ENCODE measurements at regions not wholly inside any gene's neighbourhood (a gene's known extent, or its start where the extent isn't known, plus 50 kb on each side); places are given as distances from the start of the nearest gene placed in this dataset.

GRCh38 chr15:95162069-95162468 lies 930.7 kb downstream of the MCTP2 start:
- Histone ChIP-seq H3K27me3 (replicated peaks; ENCODE audit: insufficient read depth, low read length) (no peaks in the 10 kb centered on the region), H3K27ac (ENCODE audit: low read length) (no peak overlapping the region), H3K36me3 (replicated peaks; ENCODE audit: insufficient read depth, low read length) (no peaks in the 10 kb centered on the region), H3K9me2 (replicated peaks; ENCODE audit: insufficient read depth, low read length) (no peaks in the 10 kb centered on the region), H2AFZ (ENCODE audit: low read length) (no peak overlapping the region), H3K9me3 (replicated peaks; ENCODE audit: insufficient read depth, low read length) (no peaks in the 10 kb centered on the region), H3K4me2 (ENCODE audit: low read depth, low read length) (no peak overlapping the region), H3K79me2 (ENCODE audit: low read length) (no peaks in the 10 kb centered on the region), H4K20me1 (ENCODE audit: insufficient read depth, low read length) (no peaks in the 10 kb centered on the region), H3K4me3 (ENCODE audit: low read length) (no peak overlapping the region), H3F3A (ENCODE audit: insufficient read depth, low read length) (no peaks in the 10 kb centered on the region), H3K4me1 (ENCODE audit: low read length) (no peaks in the 10 kb centered on the region), H3K9ac (ENCODE audit: low read length) (no peak overlapping the region)
- TF ChIP-seq EZH2 (optimal IDR thresholded peaks at IDR 0.05; ENCODE audit: low read depth, low read length) (no peak), EZH2phosphoT487 (IDR thresholded peaks at IDR 0.05; ENCODE audit: low read length) (no peak), CTCF (IDR thresholded peaks at IDR 0.05; ENCODE audit: low read length) (no peak)
- DNase-seq, result no peak

- DNase-seq, result no peak
- H4K20me1 ChIP-seq (ENCODE audit: insufficient read depth, low read length), result no peaks in the 10 kb centered on the region
- H3K9ac ChIP-seq (ENCODE audit: low read length), result no peak overlapping the region
- H3K4me2 ChIP-seq (ENCODE audit: low read depth, low read length), result no peak overlapping the region
- no peak overlapping the region for H2AFZ ChIP-seq (ENCODE audit: low read length)
- no peak overlapping the region for H3K4me3 ChIP-seq (ENCODE audit: low read length)
- H3K27ac ChIP-seq (ENCODE audit: low read length), result no peak overlapping the region
- no peaks in the 10 kb centered on the region for H3K9me3 ChIP-seq (replicated peaks; ENCODE audit: insufficient read depth, low read length)
- no peaks in the 10 kb centered on the region for H3K4me1 ChIP-seq (ENCODE audit: low read length)
- no peaks in the 10 kb centered on the region for H3K9me2 ChIP-seq (replicated peaks; ENCODE audit: insufficient read depth, low read length)
- TF ChIP-seq EZH2 (optimal IDR thresholded peaks at IDR 0.05; ENCODE audit: low read depth, low read length) (no peak), EZH2phosphoT487 (IDR thresholded peaks at IDR 0.05; ENCODE audit: low read length) (no peak), CTCF (IDR thresholded peaks at IDR 0.05; ENCODE audit: low read length) (no peak)
- no peaks in the 10 kb centered on the region for H3K27me3 ChIP-seq (replicated peaks; ENCODE audit: insufficient read depth, low read length)
- no peaks in the 10 kb centered on the region for H3F3A ChIP-seq (ENCODE audit: insufficient read depth, low read length)
- H3K36me3 ChIP-seq (replicated peaks; ENCODE audit: insufficient read depth, low read length), result no peaks in the 10 kb centered on the region
- no peaks in the 10 kb centered on the region for H3K79me2 ChIP-seq (ENCODE audit: low read length)
Observed at GRCh38 chr15:95162531-95162930, 931.2 kb downstream of the MCTP2 start.

GRCh38 chr15:95162967-95163531 lies 931.7 kb downstream of the MCTP2 start:
- Histone ChIP-seq H3K4me2 (ENCODE audit: low read depth, low read length) (no peak overlapping the region), H3K4me3 (ENCODE audit: low read length) (no peak overlapping the region), H3K79me2 (ENCODE audit: low read length) (no peaks in the 10 kb centered on the region), H3K9me3 (replicated peaks; ENCODE audit: insufficient read depth, low read length) (no peaks in the 10 kb centered on the region), H3K27ac (ENCODE audit: low read length) (no peak overlapping the region), H3K36me3 (replicated peaks; ENCODE audit: insufficient read depth, low read length) (no peaks in the 10 kb centered on the region), H4K20me1 (ENCODE audit: insufficient read depth, low read length) (no peaks in the 10 kb centered on the region), H3K4me1 (ENCODE audit: low read length) (no peaks in the 10 kb centered on the region), H3F3A (ENCODE audit: insufficient read depth, low read length) (no peaks in the 10 kb centered on the region), H3K27me3 (replicated peaks; ENCODE audit: insufficient read depth, low read length) (no peaks in the 10 kb centered on the region), H3K9ac (ENCODE audit: low read length) (no peak overlapping the region), H3K9me2 (replicated peaks; ENCODE audit: insufficient read depth, low read length) (no peaks in the 10 kb centered on the region), H2AFZ (ENCODE audit: low read length) (no peak overlapping the region)
- no peak for DNase-seq
- TF ChIP-seq EZH2 (optimal IDR thresholded peaks at IDR 0.05; ENCODE audit: low read depth, low read length) (no peak), CTCF (IDR thresholded peaks at IDR 0.05; ENCODE audit: low read length) (no peak), EZH2phosphoT487 (IDR thresholded peaks at IDR 0.05; ENCODE audit: low read length) (no peak)

All from MM.1S (cell line).